GM21381 (cell line): ENCODE measurements at regions not wholly inside any gene's neighbourhood (a gene's known extent, or its start where the extent isn't known, plus 50 kb on each side); places are given as distances from the start of the nearest gene placed in this dataset.
"Not testable (repeated sequence)": the region's sequence is repeated elsewhere in the genome, so short reads cannot be mapped to it uniquely, and the experiment has no call there.

ENCODE experiments used
- ATAC-seq: cut with Tn5 transposase; IDR thresholded peaks from one replicate; pipeline ENCODE4 v1.9.1; 2021; ENCODE audit warnings: mild to moderate bottlenecking, moderate library complexity; ENCODE audit not compliant: unreplicated experiment

DNA sequence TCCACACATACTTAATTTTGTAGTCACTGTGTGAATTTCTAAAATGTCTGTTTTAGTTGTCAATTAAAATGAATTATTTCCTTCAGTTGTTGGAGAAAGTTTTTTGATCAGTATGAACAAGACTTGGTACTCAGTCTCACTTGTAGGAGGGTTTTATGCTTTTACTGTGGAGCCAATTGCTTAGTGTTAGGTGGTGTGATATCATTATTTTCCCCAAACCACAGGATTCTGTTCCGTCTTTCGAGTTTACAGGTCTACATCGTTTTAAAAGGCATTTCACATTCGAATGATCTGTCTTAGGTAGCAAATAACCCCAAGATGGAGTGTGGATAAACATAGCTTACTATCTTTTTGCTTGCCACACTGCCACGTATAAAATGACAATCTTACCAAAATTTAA, 803.1 kb downstream of the SATB2 start:
- ATAC-seq, result no peak

DNA sequence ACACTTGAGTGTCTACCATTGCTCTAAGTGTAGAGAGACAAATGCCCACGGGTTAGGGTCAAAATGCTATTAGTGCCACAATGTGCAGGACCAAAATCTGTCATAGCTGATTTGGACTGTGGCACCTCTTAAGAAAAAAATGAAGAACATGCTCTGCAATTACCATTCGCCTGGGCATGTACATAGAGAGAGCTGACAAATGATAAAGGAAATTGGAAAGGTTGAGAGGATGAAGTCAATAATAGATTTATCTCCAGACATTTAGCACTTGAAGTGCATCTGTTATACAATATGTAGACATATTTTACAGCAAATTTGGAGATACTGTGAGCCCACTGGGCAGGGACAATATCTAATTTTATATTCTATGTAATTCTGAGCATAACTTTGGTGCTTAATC, 804.4 kb downstream of the SATB2 start:
- no peak for ATAC-seq

DNA sequence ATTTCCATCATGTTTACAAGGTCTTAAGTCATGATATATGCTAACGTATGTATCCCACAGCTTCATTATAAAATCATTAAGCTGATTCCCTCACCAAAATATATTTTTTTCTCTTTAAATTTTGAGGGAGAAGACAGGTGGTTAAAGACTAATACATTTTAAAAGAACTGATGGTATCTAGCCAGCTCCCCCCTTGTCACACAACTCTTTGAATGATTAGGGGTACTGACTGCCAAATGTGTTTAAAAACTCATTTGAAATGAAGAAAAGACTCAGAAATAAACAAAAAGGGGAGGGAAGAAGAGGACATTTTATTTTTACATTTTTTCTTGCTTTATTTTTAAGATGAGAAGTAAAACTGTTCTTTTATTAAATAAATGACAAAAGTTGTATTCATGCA, 805.3 kb downstream of the SATB2 start:
- ATAC-seq, result no peak

DNA sequence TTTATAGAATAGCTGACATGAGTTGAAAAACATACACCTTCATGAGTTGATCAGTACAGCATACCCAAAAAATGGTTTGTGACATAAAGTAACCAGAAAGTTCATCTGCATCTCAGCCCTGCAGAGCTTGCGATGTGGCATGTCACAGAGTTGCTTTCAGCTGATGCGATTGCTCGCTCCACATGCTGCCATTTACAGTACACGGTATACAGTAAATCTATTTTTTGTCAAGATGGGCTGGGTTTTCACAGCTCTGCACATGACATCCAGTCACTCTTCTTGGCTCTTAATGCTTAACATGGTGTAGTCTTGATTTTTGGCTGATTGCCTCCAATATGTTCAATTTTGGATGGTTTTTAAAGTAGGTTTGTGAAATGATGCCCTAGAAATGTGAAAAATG, 811.9 kb downstream of the SATB2 start:
- ATAC-seq, result no peak

DNA sequence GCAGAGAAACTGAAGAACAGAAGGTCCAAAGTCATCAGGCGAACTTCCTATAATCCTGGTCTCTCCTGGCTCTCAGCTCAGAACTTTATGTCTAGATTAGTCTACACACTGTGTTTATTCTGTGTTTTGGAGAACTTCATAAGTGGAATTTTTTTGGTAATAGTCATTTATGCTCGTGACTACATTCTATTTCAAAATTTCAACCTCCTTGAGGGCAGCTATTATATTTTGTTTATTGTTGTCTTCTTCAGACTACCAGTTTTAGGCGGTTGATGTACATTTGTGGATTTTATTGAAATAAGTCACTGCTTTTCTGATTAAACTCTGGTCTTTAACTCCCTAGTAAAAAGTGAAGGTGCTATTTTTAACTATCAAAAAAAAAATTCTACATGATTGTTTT, 816.6 kb downstream of the SATB2 start:
- no peak for ATAC-seq

DNA sequence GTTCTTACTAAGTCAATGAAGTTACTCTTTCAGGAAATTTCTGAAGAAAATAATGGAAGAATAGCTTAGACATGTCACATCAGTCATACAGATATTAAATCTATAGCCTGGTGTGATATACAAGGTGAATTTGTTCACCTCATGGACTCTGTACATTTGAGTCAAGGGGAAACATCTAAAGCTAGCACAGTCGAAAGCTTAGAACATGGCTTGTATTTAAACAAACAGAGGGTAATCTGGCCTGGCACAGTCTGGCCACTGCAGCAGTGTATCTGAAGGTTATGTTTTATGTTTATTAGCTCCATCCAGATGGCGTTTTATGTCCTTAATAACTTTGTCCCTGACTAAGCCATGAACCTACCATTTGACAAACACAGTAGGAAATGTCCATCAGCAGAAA, 817.3 kb downstream of the SATB2 start:
- no peak for ATAC-seq

DNA sequence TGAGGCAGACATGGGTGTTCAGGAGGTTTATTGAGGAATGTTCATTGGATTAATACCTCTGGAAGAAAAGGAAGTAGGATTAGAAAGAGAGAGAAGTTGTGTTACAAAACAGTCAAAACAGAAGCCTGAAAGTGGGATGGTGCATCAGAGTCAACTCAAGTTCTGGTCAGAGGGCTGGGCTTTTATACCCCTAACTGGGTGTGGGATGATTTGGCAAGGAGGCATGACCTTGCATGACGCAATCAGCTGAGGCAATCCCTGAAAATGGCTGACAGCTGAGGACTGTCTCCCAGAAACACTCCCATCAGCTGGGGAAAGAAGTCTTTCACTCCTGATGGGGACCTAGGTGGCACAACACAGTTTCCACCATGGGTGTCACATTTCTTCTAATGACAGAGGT, 818.2 kb downstream of the SATB2 start:
- no peak for ATAC-seq

DNA sequence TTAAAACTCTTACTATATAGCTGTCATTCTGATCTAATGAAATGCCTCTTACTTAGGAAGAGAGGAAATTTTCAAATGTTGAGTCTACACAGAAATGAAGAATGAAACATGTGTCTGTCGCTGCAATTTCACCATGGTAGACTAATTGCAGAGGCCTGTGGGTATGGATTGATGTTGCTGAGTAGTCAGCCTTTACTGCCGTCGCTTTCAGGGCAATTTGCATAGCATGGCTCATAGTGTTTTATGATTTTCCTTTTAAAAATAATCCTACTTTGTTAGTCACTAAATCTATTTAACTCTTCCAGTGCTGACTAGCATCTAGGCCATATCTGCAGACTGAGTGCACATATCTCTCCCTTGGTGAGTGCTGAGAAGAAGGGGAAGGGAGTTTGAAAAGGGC, 819.2 kb downstream of the SATB2 start:
- ATAC-seq, result no peak

DNA sequence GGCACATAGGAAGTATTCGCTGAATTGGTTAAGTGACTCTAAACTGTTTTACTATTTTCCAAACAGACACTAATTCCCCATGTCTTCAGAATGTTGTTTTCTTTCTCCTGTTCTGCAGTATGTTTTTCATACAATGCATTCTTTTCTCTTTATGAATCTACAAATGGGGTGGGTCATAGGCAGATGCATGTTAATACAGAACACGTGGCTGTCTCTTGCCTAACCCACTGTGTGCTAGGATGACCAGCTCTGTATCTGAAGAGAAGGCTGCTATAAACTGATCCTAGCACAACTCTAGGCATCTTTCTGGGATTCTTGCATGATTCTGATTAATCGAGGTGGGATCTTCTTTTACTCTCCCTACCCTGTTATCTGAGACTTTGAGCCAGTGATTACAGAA, 826.0 kb downstream of the PLCL1 start:
- ATAC-seq, result no peak

DNA sequence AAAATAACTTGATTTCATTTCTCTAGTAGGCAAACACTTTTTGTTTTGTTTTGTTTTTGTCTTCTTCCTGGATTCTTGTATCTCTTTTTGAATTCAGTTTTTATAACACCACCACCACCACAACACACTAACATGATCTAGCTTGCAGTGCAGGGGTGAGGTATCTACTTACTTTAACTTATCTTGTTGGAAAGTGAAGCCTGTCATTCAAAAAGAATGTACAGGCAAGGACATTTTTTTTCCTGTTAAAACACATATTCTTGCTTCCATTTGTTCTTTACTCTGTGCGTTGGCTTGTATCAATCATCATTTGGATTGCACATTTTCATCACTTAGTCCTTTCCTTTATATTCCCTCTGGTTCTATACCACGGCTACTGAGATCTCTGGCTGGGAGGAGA, 824.2 kb downstream of the PLCL1 start:
- ATAC-seq, result no peak

DNA sequence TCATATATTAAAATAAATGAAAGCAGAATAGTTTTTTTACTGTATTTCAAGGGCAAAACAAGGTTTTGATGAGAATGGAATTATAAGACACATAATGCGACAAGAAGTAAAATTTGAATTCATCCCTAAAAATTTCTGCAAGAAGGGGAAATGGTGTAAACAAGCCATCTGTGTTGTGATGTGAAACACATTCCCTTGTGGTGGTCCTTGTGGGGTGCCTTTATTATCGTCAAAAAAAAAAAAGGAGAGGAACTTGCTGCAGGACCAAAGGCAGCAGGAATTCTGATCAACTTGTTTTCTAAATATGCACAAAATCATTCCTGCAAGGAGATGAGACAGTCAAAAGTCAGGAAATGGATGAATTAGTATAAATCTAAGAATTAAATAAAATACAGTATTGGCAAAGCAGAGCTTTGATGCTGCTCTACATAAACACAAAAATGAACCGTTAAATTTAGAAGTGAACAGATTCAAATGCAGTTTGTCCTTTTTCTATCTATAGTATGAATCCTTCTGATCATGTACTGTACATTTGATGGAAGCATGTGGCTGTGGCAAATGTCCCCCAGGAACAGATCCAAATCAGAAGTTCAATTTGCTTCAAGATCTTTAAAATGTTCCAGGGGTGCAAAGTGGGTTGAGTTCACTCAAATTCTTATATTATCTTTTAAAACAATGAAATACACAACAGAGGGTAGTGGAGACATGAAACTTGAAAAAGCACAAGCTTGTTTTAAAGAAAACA, 818.8 kb downstream of the PLCL1 start:
- ATAC-seq, result no peak

DNA sequence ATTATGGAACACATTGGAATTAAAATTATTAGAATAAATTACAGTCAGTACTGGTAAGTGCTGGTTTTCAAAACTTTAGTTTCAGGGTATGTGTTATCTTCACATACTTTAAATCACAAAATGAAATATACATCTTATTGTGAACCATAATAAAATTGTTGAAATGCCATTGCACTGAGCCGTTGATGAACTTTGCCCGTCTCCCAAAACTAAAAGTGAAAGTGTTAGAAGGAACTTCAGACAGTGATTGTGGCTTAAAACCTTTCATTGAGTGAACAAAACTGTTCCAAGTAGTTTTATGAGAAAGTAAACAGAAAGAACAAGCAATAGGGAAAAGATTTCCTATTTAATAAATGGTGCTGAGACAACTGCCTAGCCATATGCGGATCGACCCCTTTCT, 811.6 kb downstream of the PLCL1 start:
- no peak for ATAC-seq

DNA sequence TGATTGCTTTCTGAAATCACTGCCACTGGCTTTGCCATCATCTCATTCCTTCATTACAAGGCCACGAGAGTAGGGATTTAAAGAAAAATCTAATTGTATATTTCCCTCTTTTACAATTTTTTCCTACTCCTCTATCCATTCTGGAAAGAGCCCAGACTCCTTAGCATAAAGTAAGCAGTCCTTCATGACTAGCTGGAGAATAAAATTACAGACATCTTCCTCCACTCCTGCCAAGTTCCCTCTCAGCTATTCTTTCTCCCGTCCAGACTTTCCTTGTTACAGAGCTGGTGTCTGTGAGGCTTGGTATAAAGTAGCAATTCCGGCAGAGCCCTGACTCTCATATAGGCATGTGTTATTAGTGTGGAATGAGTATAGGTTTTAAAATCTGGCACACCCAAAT, 806.8 kb downstream of the PLCL1 start:
- ATAC-seq, result no peak

DNA sequence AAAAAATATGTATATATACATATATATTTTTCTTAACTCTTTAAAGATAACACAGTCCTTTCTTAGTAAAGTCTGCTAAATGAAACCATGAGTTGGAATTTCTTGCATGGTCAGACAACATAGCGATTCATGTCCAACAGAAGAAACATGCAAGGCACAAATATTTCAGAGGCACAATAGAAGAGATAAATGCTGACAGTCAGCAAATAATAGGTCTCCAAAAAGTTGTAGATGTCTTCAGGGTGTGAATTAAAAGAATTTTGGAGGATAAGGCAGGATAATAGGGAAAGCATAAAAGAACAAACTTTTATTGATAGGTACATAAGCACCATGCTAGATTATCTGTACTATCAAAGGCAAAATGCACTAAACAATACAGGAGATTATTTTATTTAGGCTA, 800.2 kb downstream of the PLCL1 start:
- ATAC-seq, result no peak

DNA sequence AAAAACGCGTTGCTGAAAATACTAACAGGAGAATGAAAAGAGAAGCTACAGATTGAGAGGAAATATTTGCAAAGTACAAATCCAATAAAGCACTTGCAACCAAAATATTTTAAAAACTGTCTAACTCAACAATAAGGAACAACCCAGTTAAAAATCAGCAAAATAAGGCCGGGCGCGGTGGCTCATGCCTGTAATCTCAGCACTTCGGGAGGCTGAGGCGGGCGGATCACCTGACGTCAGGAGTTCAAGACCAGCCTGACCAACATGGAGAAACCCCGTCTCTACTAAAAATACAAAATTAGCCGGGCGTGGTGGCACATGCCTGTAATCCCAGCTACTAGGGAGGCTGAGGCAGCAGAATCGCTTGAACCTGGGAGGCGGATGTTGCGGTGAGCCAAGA, 798.6 kb downstream of the PLCL1 start:
- ATAC-seq, result not testable (repeated sequence)

DNA sequence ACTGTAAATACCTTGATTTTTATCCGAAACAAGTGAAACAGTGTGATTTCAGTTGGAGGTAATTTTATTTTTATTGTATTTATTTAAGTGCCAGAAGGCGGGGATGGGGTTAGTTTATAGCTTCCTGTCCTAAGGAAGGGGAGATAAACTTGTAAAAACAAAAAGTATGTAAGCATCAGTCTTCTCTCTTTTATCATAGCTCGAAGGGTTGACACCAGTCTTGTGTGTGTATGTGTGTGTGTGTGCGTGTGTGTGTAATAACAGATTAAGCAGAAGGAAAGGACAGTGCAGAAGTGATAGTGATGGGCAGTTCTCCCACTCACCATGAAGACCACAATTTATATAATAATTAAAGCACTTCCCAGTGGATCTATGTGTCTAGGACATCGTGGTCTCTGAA, 793.3 kb downstream of the PLCL1 start:
- ATAC-seq, result no peak

DNA sequence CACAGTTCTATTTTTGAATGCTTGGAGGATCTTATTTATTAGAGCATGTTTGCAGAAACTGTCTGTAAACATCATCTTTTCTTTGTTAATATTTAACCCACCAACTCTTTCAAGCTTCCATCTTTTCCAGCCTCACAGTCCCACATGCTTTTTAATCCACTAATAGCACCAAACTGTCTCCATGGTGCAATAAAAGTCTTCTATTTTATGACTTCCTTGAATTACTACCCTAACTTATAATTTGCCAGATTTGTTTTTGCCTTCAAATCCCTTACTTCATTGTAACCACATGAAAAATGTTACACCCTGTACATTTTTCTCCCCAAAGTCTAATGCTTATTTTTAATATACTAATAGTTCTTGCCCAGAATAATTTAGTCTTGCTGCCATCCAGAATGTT, 792.6 kb downstream of the PLCL1 start:
- no peak for ATAC-seq

DNA sequence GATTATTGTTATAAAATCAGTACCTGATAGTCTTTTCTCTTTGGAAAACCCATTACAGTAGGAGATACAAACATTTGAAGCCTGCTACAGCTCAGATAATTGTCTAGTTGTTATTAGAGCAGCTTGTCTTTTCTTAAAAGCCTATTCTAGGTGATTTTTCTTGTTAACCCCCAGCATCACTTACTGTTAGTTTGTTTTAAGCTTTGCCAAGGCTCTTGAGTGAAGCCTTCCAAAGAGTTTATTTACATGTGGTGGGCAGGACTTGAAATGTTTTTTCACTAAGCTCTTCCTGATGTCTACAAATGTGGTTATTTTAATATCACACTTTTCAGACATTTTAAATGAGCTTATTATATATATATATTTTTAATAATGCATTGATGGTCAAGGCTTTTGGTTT, 791.3 kb downstream of the PLCL1 start:
- ATAC-seq, result no peak

DNA sequence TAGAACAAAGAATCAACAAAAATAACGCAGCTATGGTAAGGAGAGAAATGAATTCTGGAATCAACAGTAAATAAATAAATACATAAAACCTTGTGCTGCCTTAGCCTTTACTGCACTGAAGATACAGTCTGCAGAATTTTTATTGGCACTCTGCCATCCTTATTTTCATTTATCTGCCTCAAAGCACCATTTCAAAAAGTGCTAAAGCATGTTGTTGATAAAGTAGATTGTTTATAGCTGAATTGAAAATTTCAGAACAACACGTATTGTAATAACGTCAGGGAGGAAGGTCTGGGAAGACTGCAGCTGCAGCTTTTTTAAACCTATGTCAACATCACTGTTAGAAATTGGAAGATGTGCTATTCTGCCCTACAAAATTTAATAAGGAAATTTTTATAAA, 787.2 kb downstream of the PLCL1 start:
- no peak for ATAC-seq

DNA sequence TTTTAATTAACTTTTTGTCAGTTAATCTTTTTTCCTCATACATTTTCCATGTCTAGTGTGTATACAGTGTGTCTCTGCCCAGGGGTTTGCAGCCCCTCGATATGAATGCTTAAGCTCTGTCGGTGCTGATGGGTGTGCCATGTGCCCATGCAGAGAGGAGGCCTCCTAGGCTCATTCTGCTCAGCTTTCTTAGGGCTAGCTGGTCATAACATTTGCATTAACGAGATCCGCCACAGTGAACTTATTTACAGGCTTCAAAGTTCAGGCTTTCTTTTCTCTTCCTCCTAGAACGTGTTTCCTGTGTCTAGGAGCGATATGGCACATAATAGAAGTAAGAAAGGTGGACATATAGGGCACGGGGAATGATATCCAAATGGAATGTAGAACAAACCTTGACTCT, 783.3 kb downstream of the PLCL1 start:
- ATAC-seq, result no peak

DNA sequence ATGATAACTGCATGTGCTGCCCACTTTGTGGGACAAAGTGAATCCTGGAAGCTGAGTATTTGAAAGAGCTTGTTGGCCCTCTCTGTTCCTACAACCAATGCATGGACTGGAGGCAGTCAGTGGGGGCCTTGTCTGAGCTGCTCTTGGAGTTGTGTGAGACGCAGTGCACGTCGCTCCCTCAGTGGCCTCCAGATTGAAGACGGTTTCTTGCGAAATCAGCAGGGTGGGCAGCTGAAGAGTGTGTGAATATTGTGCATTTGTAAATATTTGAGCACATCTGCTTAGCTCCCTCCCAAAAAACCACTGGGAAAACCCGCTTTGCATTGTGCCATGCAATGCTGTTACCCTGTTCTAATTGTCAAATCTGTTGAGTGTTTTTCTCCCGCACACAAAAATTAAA, 782.8 kb downstream of the PLCL1 start:
- no peak for ATAC-seq

DNA sequence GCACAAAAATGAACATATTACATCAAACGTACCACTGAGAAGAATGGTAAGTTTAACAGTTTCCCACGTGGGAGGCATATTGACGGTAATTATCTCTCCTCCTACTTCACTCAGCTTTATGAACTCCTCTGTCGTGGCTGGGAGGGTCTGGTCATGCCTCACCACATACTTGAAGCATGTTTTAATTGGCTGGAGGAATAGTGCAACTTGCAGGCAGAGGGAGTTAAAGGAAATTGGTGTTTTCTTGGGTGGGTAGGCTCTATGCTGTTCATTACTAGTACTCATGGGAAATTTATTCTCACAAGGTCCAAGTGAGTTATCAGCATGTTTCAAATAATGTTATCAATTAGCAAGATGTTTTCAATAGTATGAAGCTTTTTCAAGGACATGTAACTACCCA, 767.0 kb downstream of the PLCL1 start:
- no peak for ATAC-seq

DNA sequence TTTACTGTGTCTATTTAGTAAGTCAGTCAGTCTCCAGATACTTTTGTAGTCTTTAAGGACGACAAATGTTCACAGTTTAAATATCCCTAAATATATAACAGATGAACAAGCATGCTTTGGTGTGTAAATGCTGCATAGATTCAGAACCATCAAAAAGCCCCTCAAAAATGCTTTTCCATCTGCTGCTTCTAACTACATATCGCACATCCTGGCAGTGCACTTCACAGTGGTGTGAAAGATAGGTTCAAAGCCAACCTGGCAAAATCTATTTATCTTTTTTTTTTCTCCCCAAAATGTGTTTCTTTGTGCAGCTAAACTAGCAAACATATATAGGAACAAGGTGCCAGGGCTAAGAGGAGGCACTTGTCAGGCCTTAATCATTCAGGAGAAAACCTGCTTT, 753.8 kb downstream of the PLCL1 start:
- no peak for ATAC-seq
